ENCODE measurements at regions not wholly inside any gene's neighbourhood (a gene's known extent, or its start where the extent isn't known, plus 50 kb on each side); places are given as distances from the start of the nearest gene placed in this dataset.

GRCh38 chr9:16138561-16139491 lies 586.0 kb downstream of the CCDC171 start:
- Mint-ChIP-seq H3K27me3 (ENCODE audit: unreplicated experiment) (no peaks in the 10 kb centered on the region), H3K9me3 (ENCODE audit: low read depth, unreplicated experiment) (no peaks in the 10 kb centered on the region), H3K4me3 (ENCODE audit: low read depth, unreplicated experiment) (no peak overlapping the region), H3K27ac (ENCODE audit: unreplicated experiment) (no peak overlapping the region), H3K4me1 (ENCODE audit: low read depth, unreplicated experiment) (peaks cover 6% of the 10 kb centered on the region), H3K36me3 (ENCODE audit: insufficient read depth, unreplicated experiment) (no peaks in the 10 kb centered on the region)
- no peak for DNase-seq
- no TSS peak for BruUV-seq (replicated peaks)
- CTCF ChIA-PET = no interaction called here
- intact Hi-C loops (cut with micrococcal nuclease; ENCODE audit: unreplicated experiment) = no loop called here
- no peak for TF ChIP-seq CTCF (IDR thresholded peaks at IDR 0.05; ENCODE audit: unreplicated experiment)

GRCh38 chr9:16139774-16140173 lies 586.9 kb downstream of the CCDC171 start:
- TF ChIP-seq CTCF (IDR thresholded peaks at IDR 0.05; ENCODE audit: unreplicated experiment) = no peak
- Mint-ChIP-seq H3K27me3 (ENCODE audit: unreplicated experiment) (no peaks in the 10 kb centered on the region), H3K27ac (ENCODE audit: unreplicated experiment) (no peak overlapping the region), H3K9me3 (ENCODE audit: low read depth, unreplicated experiment) (no peaks in the 10 kb centered on the region), H3K4me1 (ENCODE audit: low read depth, unreplicated experiment) (no peaks in the 10 kb centered on the region), H3K4me3 (ENCODE audit: low read depth, unreplicated experiment) (no peak overlapping the region), H3K36me3 (ENCODE audit: insufficient read depth, unreplicated experiment) (no peaks in the 10 kb centered on the region)
- DNase-seq = no peak
- intact Hi-C loops (cut with micrococcal nuclease; ENCODE audit: unreplicated experiment) = no loop called here
- BruUV-seq (replicated peaks) = no TSS peak
- CTCF ChIA-PET = no interaction called here

GRCh38 chr9:16143310-16143709 lies 590.5 kb downstream of the CCDC171 start:
- TF ChIP-seq CTCF (IDR thresholded peaks at IDR 0.05; ENCODE audit: unreplicated experiment) = no peak
- no peak for DNase-seq
- no TSS peak for BruUV-seq (replicated peaks)
- no peak overlapping the region for H3K4me3 Mint-ChIP-seq (ENCODE audit: low read depth, unreplicated experiment)
- no peak overlapping the region for H3K27ac Mint-ChIP-seq (ENCODE audit: unreplicated experiment)
- no peaks in the 10 kb centered on the region for H3K9me3 Mint-ChIP-seq (ENCODE audit: low read depth, unreplicated experiment)
- CTCF ChIA-PET = interaction anchor here (0.6 kb wide), 1 partner anchor 1090 kb away, joined by 3 read pairs; no protein-coding TSS in a partner anchor
- intact Hi-C loops (cut with micrococcal nuclease; ENCODE audit: unreplicated experiment) = no loop called here
- H3K27me3 Mint-ChIP-seq (ENCODE audit: unreplicated experiment) = no peaks in the 10 kb centered on the region
- H3K4me1 Mint-ChIP-seq (ENCODE audit: low read depth, unreplicated experiment) = no peaks in the 10 kb centered on the region
- H3K36me3 Mint-ChIP-seq (ENCODE audit: insufficient read depth, unreplicated experiment) = no peaks in the 10 kb centered on the region

- no peaks in the 10 kb centered on the region for H3K36me3 Mint-ChIP-seq (ENCODE audit: insufficient read depth, unreplicated experiment)
- no peak for TF ChIP-seq CTCF (IDR thresholded peaks at IDR 0.05; ENCODE audit: unreplicated experiment)
- no peaks in the 10 kb centered on the region for H3K4me1 Mint-ChIP-seq (ENCODE audit: low read depth, unreplicated experiment)
- no peak overlapping the region for H3K4me3 Mint-ChIP-seq (ENCODE audit: low read depth, unreplicated experiment)
- CTCF ChIA-PET = no interaction called here
- H3K27me3 Mint-ChIP-seq (ENCODE audit: unreplicated experiment) = no peaks in the 10 kb centered on the region
- no TSS peak for BruUV-seq (replicated peaks)
- intact Hi-C loops (cut with micrococcal nuclease; ENCODE audit: unreplicated experiment) = no loop called here
- no peaks in the 10 kb centered on the region for H3K9me3 Mint-ChIP-seq (ENCODE audit: low read depth, unreplicated experiment)
- H3K27ac Mint-ChIP-seq (ENCODE audit: unreplicated experiment) = no peak overlapping the region
- no peak for DNase-seq
These were observed 591.4 kb downstream of the CCDC171 start for GRCh38 chr9:16143947-16144890.
